Effector CD4-positive, alpha-beta T cell (primary cell): ENCODE measurements at regions not wholly inside any gene's neighbourhood (a gene's known extent, or its start where the extent isn't known, plus 50 kb on each side); places are given as distances from the start of the nearest gene placed in this dataset.
A peak's percentile ranks its signal among the peaks of the same experiment; 100 is the strongest.
"Not testable (repeated sequence)": the region's sequence is repeated elsewhere in the genome, so short reads cannot be mapped to it uniquely, and the experiment has no call there.

Experiments
- DNase-seq: peaks from one replicate; pipeline ENCODE4 v3.0.0-alpha.2; 2020

- no peak for DNase-seq
These were observed 122.4 kb upstream of the SMURF2 start for GRCh38 chr17:64784353-64785010.

- DNase-seq = no peak
These were observed 121.6 kb upstream of the SMURF2 start for GRCh38 chr17:64783556-64784352.

- DNase-seq = no peak
These were observed 120.9 kb upstream of the SMURF2 start for GRCh38 chr17:64783031-64783461.

GRCh38 chr17:64781810-64782555, 119.9 kb upstream of the SMURF2 start:
- DNase-seq = no peak

- peak; percentile 35 for DNase-seq
These were observed 119.1 kb upstream of the SMURF2 start for GRCh38 chr17:64781014-64781756.

- DNase-seq = peak; percentile 72
These were observed 118.2 kb upstream of the SMURF2 start for GRCh38 chr17:64780096-64781013.

- no peak for DNase-seq
These were observed 117.4 kb upstream of the SMURF2 start for GRCh38 chr17:64779376-64780095.

- DNase-seq = not testable (repeated sequence)
These were observed 116.9 kb upstream of the SMURF2 start for GRCh38 chr17:64779098-64779375.

- DNase-seq = no peak
These were observed 116.4 kb upstream of the SMURF2 start for GRCh38 chr17:64778240-64779097.

- DNase-seq = no peak
These were observed 115.5 kb upstream of the SMURF2 start for GRCh38 chr17:64777415-64778239.

- DNase-seq = peak; percentile 60
These were observed 114.8 kb upstream of the SMURF2 start for GRCh38 chr17:64776720-64777414.

GRCh38 chr17:64775701-64776570, 113.8 kb upstream of the SMURF2 start:
- no peak for DNase-seq

GRCh38 chr17:64774888-64775540, 112.9 kb upstream of the SMURF2 start:
- DNase-seq = no peak

- no peak for DNase-seq
These were observed 112.0 kb upstream of the SMURF2 start for GRCh38 chr17:64773836-64774761.

GRCh38 chr17:64773386-64773835, 111.3 kb upstream of the SMURF2 start:
- DNase-seq = no peak

- no peak for DNase-seq
These were observed 110.8 kb upstream of the SMURF2 start for GRCh38 chr17:64772845-64773299.
